LoVo (cell line): ENCODE measurements at regions not wholly inside any gene's neighbourhood (a gene's known extent, or its start where the extent isn't known, plus 50 kb on each side); places are given as distances from the start of the nearest gene placed in this dataset.
"Not testable (repeated sequence)": the region's sequence is repeated elsewhere in the genome, so short reads cannot be mapped to it uniquely, and the experiment has no call there.

Experiments used
- DNase-seq: peaks from one replicate; pipeline ENCODE4 v3.0.0-alpha.2; 2016; ENCODE audit warnings: low spot score

GRCh38 chr10:78342827-78343653 is 309.4 kb downstream of the RPS24 start:
- DNase-seq = no peak

DNA sequence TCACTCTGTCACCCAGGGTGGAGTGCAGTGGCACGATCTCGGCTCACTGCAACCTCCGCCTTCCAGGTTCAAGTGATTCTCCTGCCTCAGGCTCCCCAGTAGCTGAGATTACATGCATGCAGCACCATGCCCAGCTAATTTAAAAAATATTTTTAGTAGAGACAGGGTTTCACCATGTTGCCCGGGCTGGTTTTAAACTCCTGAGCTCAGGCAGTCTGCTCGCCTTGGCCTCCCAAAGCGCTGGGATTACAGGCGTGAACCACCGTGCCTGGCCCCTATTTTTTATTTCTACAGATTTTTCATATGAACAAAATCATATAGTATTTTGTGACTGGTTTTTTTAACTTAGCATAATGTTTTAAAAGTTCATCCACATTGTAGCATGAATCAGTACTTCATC is 310.6 kb downstream of the RPS24 start:
- not testable (repeated sequence) for DNase-seq

DNA sequence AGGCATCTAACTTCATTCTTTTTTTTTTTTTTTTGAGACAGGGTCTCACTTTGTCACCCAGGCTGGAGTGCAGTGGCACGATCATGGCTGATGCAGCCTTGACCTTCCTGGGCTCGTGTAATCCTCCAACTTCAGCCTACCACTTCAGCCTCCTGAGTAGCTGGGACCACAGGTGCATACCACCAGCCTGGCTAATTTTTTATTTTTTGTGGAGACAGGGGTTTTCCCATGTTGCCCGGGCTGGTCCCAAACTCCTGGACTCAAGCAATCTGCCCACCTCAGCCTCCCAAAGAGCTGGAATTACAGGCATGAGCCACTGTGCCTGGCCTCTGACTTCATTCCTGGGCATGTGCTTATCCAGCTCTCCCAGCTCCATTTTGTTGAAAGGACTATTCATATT is 311.9 kb downstream of the RPS24 start:
- DNase-seq = not testable (repeated sequence)

- no peak for DNase-seq
These were observed 313.1 kb downstream of the RPS24 start for GRCh38 chr10:78346721-78347120.

- DNase-seq = no peak
These were observed 314.9 kb downstream of the RPS24 start for GRCh38 chr10:78348411-78349164.

DNA sequence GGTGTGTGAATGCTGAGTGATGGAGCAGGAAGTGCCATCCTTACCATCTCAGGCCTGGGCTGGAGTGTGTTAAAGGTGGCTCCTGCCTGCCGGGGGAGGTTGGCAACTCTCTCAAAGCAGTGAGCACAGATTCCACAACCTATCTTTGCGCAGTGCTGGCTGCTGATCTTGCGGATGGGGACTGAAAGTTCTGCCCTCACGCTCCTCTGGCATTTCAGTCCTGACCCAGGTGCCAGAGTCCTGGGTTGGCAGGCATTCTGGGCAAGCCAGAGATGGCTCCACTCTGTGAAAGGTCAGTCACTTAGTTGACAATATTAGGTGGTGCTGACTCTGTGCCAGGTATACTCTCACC is 315.5 kb downstream of the RPS24 start:
- no peak for DNase-seq

DNA sequence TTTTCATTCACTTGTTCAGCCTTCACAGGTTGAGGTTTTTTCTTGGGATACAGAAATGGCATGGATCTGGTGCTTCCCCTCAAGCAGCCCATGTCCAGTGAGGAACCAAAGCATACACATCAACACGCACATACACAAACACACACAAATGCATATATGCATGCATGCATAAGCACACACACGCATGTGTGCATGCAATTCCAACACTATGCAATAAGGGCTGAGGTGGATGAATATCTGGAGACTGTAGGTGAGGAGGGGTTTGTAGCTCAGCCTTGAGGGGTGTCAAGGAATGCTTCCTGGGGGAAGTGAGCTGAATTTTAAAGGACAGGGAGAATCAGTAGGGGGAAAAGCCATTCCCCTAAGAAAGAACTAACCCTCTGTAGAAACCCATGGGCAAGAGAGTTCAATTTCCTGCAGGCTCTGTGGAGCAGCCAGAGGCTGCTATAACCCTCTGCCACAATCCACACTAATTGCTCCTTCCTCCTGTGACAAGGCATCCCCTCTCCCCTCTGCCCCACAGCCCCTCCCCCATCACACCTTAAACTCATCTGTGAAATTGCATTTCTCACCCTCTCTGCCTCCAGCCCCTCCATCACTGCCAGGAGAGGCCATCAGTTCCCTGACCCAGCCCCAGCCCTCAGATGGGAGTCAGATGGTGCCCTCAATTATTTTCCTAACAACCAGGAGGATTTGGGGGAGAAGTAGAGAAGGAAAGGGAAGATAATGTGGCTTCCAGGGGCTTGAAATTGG is 316.4 kb downstream of the RPS24 start:
- DNase-seq = no peak

- no peak for DNase-seq
These were observed 317.6 kb downstream of the RPS24 start for GRCh38 chr10:78351283-78351682.

GRCh38 chr10:78351809-78352208 is 318.1 kb downstream of the RPS24 start:
- no peak for DNase-seq

GRCh38 chr10:78353636-78354035 is 320.0 kb downstream of the RPS24 start:
- no peak for DNase-seq

DNA sequence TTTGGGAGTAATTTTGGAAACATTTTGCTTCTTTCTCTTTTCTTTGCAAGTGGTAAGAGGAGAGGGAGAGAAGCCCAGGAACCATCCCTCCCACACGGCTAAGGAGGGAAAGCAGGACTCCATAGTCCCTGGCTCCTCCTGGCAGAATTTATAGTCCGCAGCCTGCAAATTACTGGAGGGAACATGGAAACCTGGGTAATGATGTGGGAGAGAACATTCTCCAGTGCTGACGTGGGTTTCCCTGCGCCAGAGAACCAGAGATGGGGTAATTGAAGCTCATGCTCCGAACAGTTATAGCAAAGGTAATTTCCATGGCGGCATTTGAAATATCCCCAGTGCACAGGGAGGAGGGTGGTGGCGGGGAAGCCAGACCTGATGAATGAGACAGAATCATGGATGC is 320.4 kb downstream of the RPS24 start:
- no peak for DNase-seq

DNA sequence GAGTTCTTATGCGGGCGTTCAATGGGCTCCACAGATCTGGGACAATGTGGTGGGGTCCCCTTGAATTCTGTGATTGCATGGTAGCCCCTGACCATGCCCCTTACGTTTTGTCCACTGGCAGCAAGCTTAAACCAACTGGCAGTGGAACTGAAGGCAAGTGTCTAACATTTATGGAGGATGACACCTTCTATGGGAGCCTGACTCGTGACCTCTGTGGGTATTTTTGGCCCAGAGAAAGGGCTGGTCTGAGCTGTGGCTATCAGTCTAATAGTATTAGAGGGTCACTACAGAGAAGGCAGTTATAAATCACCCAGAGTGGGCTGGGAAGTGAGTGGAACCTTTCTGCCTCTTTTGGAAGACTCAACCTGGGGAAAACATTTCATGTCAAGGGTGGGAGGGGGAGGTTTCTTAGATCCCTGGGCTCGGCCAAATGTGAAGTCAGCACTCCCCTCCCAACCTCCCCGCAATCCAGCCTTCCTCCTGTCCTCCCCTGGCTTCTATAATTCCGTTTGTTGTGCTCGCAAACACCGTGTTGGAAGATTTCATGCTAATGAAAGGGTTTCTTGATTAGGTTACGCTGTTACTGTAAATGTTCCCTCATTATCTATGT is 322.7 kb downstream of the RPS24 start:
- DNase-seq = no peak

- no peak for DNase-seq
These were observed 323.7 kb downstream of the RPS24 start for GRCh38 chr10:78357141-78358063.

- DNase-seq = no peak
These were observed 324.7 kb downstream of the RPS24 start for GRCh38 chr10:78358351-78358750.

GRCh38 chr10:78358982-78359381 is 325.3 kb downstream of the RPS24 start:
- DNase-seq = no peak

DNA sequence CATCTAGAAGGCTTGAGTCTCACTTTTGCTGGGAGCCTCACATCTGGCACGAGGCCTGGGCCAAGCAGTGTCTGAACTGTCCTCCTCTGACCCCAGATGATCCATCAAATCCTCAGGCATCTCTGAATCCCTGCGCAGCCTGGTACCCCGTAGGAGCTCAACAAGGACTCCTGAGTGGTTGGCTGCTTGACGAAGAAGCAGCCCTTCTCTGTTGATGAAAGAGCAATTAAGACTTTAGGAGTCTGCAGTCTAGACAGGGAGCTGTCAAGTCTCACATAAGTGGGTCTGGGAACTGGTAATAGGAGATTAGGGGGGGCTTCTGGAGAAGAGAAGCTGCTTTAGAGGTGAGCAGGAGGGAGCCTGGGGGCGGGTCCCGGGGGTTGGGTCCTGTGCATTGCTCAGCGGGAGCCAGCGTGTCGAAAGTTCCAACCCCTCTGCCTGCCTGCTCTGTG is 326.0 kb downstream of the RPS24 start:
- DNase-seq = no peak

- DNase-seq = no peak
These were observed 326.6 kb downstream of the RPS24 start for GRCh38 chr10:78360284-78360683.

- no peak for DNase-seq
These were observed 327.4 kb downstream of the RPS24 start for GRCh38 chr10:78361031-78361430.

DNA sequence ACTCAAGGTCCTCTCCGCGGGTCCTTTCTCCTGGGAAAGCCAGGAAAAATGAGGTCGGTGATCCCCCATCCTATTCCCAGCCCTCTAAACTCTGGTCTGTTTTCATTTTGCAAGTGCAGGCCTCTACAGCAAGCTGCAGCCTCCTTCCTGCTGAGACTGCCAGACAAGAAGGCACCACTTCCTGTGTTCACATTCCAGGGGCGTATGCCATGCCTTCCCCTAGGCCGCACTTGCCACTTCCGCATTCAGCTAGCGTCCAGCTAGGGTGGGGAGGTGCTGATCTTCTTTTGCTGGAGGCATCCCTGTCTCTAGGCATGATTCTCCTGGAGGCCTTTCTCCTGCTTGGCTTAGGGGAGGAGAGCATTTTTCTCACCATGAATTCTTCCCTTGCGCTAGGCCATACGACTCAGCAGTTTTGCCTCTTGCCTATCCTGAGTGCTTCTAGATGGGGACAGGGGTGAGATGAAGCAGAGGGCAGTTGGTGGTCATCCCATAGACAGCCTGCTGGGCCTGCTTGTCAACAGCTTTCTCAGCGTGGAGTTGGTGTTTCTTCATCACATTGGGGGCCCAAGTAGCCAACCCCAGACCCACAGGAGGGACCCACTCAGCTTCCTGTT is 328.9 kb downstream of the RPS24 start:
- no peak for DNase-seq

- DNase-seq = no peak
These were observed 329.5 kb downstream of the RPS24 start for GRCh38 chr10:78363190-78363589.

- no peak for DNase-seq
These were observed 332.0 kb downstream of the RPS24 start for GRCh38 chr10:78365694-78366093.
